HCT116 (cell line): ENCODE measurements at regions not wholly inside any gene's neighbourhood (a gene's known extent, or its start where the extent isn't known, plus 50 kb on each side); places are given as distances from the start of the nearest gene placed in this dataset.
"Not testable (repeated sequence)": the region's sequence is repeated elsewhere in the genome, so short reads cannot be mapped to it uniquely, and the experiment has no call there.

Source experiments
- ATAC-seq: fragments of 200-7000 bp; cut with Tn5 transposase; 2 replicates; pipeline ENCODE4 v1.9.1; 2020; ENCODE audit warnings: mild to moderate bottlenecking, moderate library complexity
- BruUV-seq: library from RNA; stranded (reverse); fragments of 400-500 nt; replicated peaks from 2 replicates; lab custom pipeline; 2021; lab: Mats Ljungman, UMichigan
- CTCF ChIA-PET: fragments of 300-600 bp; sonication (Branson Sonifier 250); formaldehyde crosslinking; loops from one replicate; lab custom pipeline; 2021; ENCODE audit warnings: antibody characterized with exemption; lab: Charles Lee
- POLR2A ChIA-PET: fragments of 300-600, 350-600 bp; sonication (Branson Sonifier 250); formaldehyde crosslinking; loops from one replicate; lab custom pipeline; 2021; ENCODE audit warnings: antibody characterized with exemption; lab: Charles Lee
- RAD21 ChIA-PET, 2 experiments: fragments of 300-600 bp; sonication (Branson Sonifier 250); formaldehyde crosslinking; loops; one replicate each; lab custom pipeline; 2023; ENCODE audit warnings: low total read pairs in 2 of 2; ENCODE audit not compliant: uncharacterized antibody in 2 of 2, unreplicated experiment in 2 of 2, low non-redundant PET in 1 of 2; lab: Charles Lee
- DNase-seq: peaks from one replicate; pipeline ENCODE4 v3.0.0-alpha.2; 2010; ENCODE audit warnings: low read depth, low spot score
- H2AFZ ChIP-seq: fragments of 200-600 bp; shearing (Covaris generic), sonication (generic); 2 replicates; pipeline ENCODE4 v1.6.1; 2017; ENCODE audit warnings: low read depth, mixed run types, mixed read lengths, antibody characterized with exemption, low read length; ENCODE audit not compliant: poor library complexity, severe bottlenecking
- H3K27ac ChIP-seq: 2 replicates; pipeline ENCODE4 v1.5.1; 2012; ENCODE audit warnings: low read depth, low read length
- H3K27me3 ChIP-seq: fragments of 200-600 bp; sonication (generic); 2 replicates; pipeline ENCODE4 v1.6.1; 2016; ENCODE audit warnings: mixed run types, low read length, mixed read lengths; ENCODE audit not compliant: insufficient read depth
- H3K36me3 ChIP-seq, 2 experiments: fragments of 200-500 bp in 1 of 2; fragments of 200-600 bp in 1 of 2; sonication (Bioruptor generic) in 1 of 2; sonication (generic) in 1 of 2; 2 replicates each; pipeline versions ENCODE4 v1.5.1 to v1.6.1; 2014 to 2016; ENCODE audit warnings: low read length in 2 of 2, inconsistent platforms in 1 of 2, mixed read lengths in 1 of 2, mixed run types in 1 of 2; ENCODE audit not compliant: insufficient read depth in 2 of 2, control insufficient read depth in 1 of 2
- H3K4me1 ChIP-seq, 2 experiments: fragments of 200-600 bp in 1 of 2; sonication (generic) in 1 of 2; 2 replicates each; pipeline versions ENCODE4 v1.5.1 to v1.6.1; 2012 to 2017; ENCODE audit warnings: low read length in 2 of 2, inconsistent platforms in 1 of 2, mild to moderate bottlenecking in 1 of 2, mixed read lengths in 1 of 2, mixed run types in 1 of 2, moderate library complexity in 1 of 2; ENCODE audit not compliant: insufficient read depth in 2 of 2, control insufficient read depth in 1 of 2
- H3K4me2 ChIP-seq: fragments of 200-600 bp; sonication (generic); 2 replicates; pipeline ENCODE4 v1.6.1; 2017; ENCODE audit warnings: mixed run types, low read length, mixed read lengths
- H3K4me3 ChIP-seq, 2 experiments: fragments of 200-600 bp in 1 of 2; sonication (generic) in 1 of 2; replicated peaks in 1 of 2; 2 replicates each; pipeline ENCODE4 v1.5.1; 2011 to 2016; ENCODE audit warnings: low read length in 2 of 2, control low read depth in 1 of 2, low read depth in 1 of 2, mild to moderate bottlenecking in 1 of 2, mixed read lengths in 1 of 2, mixed run types in 1 of 2
- H3K79me2 ChIP-seq: fragments of 200-600 bp; sonication (generic); 2 replicates; pipeline ENCODE4 v1.6.1; 2017; ENCODE audit warnings: mild to moderate bottlenecking, mixed run types, low read length, moderate library complexity, mixed read lengths; ENCODE audit not compliant: insufficient read depth
- H3K9ac ChIP-seq: fragments of 200-600 bp; sonication (generic); 2 replicates; pipeline ENCODE4 v1.6.1; 2016; ENCODE audit warnings: low read length, mixed read lengths
- H3K9me2 ChIP-seq: fragments of 200-600 bp; sonication (generic), shearing (Covaris generic); 2 replicates; pipeline ENCODE4 v1.6.1; 2017; ENCODE audit warnings: mixed run types, mild to moderate bottlenecking, moderate library complexity; ENCODE audit not compliant: insufficient read depth
- H3K9me3 ChIP-seq, 2 experiments: fragments of 200-500 bp in 1 of 2; fragments of 200-600 bp in 1 of 2; sonication (Bioruptor generic) in 1 of 2; sonication (generic) in 1 of 2; 2 replicates each; pipeline ENCODE4 v1.6.1; 2014 to 2017; ENCODE audit warnings: low read length in 2 of 2, mixed read lengths in 2 of 2, inconsistent platforms in 1 of 2, low read depth in 1 of 2, mild to moderate bottlenecking in 1 of 2, mixed run types in 1 of 2, moderate library complexity in 1 of 2; ENCODE audit not compliant: control insufficient read depth in 1 of 2, insufficient read depth in 1 of 2
- H4K20me1 ChIP-seq: fragments of 200-600 bp; sonication (generic), shearing (Covaris generic); 2 replicates; pipeline ENCODE4 v1.6.1; 2017; ENCODE audit warnings: mixed run types, mild to moderate bottlenecking, moderate library complexity; ENCODE audit not compliant: insufficient read depth
- EGR1 ChIP-seq: IDR thresholded peaks from 2 replicates; pipeline ENCODE4 v1.6.1; 2012; ENCODE audit warnings: low read depth
- EZH2 ChIP-seq: fragments of 200-600 bp; sonication (generic); IDR thresholded peaks from 2 replicates; pipeline ENCODE4 v1.6.1; 2017; ENCODE audit warnings: antibody characterized with exemption, mixed run types
- EZH2phosphoT487 ChIP-seq: fragments of 200-600 bp; IDR thresholded peaks from 2 replicates; pipeline ENCODE4 v1.6.1; 2018; ENCODE audit warnings: antibody characterized with exemption, borderline replicate concordance
- RAD21 ChIP-seq: IDR thresholded peaks from 2 replicates; pipeline ENCODE4 v1.6.1; 2012; ENCODE audit warnings: low read depth, mild to moderate bottlenecking
- intact Hi-C: fragments of 100-400 bp; cut with micrococcal nuclease; formaldehyde crosslinking; loops from 2 replicates; pipeline ENCODE4 v1.10.0; 2022
- TF ChIP-seq, protein P1 (sequence below), 3 experiments: fragments of 200-600 bp in 1 of 3; sonication (generic) in 1 of 3; IDR thresholded peaks in 2 of 3; conservative IDR thresholded peaks in 1 of 3; 2 replicates each; pipeline ENCODE4 v1.5.1; 2012 to 2017; ENCODE audit warnings: low read depth in 2 of 3, low read length in 2 of 3, antibody characterized with exemption in 1 of 3, borderline replicate concordance in 1 of 3, control low read depth in 1 of 3, mild to moderate bottlenecking in 1 of 3, mixed read lengths in 1 of 3, mixed run types in 1 of 3, moderate library complexity in 1 of 3; ENCODE audit not compliant: insufficient read depth in 1 of 3

DNA sequence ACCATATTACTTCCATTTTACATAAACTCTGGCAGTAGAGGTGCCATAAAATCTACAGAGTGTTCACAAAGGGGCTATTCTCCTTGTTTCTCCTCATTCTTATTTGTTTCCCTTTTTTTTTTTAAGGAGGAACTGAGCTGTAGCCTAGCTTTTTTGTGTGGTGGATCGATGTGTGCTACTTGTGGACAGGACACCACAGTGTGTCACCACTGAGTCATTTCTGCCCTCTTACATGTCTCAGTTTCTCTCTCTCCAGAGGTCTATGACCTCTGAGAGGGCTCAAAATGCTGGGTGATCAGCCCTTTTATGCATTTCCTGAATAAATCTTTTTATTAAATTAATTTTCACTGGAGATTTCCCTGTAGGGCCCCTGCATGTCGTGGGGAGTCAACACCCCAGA is 370.2 kb downstream of the ADGRD1 start:
- ATAC-seq (no peak), DNase-seq (no peak)
- intact Hi-C loops: loop anchor here (10.0 kb wide), 1 partner anchor 149 kb away; no protein-coding TSS in a partner anchor
- no TSS peak for BruUV-seq
- H2AFZ ChIP-seq: no peak overlapping the region
- H3K4me3 ChIP-seq: no peak overlapping the region
- H4K20me1 ChIP-seq: no peaks in the 10 kb centered on the region
- RAD21 ChIA-PET: interaction anchor here (0.5 to 0.8 kb wide), 2 partner anchors 129 kb away, joined by 3 to 6 read pairs; no protein-coding TSS in a partner anchor
- no peaks in the 10 kb centered on the region for H3K9me2 ChIP-seq
- POLR2A ChIA-PET: no interaction called here
- no peaks in the 10 kb centered on the region for H3K4me1 ChIP-seq
- H3K9ac ChIP-seq: no peak overlapping the region
- CTCF ChIA-PET: interaction anchor here (2.5 kb wide), 1 partner anchor 131 kb away, joined by 10 read pairs; no protein-coding TSS in a partner anchor
- no peaks in the 10 kb centered on the region for H3K27me3 ChIP-seq
- no peaks in the 10 kb centered on the region for H3K79me2 ChIP-seq
- no peak overlapping the region for H3K4me2 ChIP-seq
- no peak overlapping the region for H3K27ac ChIP-seq
- no peaks in the 10 kb centered on the region for H3K36me3 ChIP-seq
- TF ChIP-seq RAD21 (0 out of 2 replicates have a peak, but pooled peaks have one; percentile 4), EZH2phosphoT487 (no peak)
- peaks cover 0 to 10% of the 10 kb centered on the region in 2 experiments; a peak in 1 of 4 replicates for H3K9me3 ChIP-seq

- no peak overlapping the region for H2AFZ ChIP-seq
- CTCF ChIA-PET: no interaction called here
- no peaks in the 10 kb centered on the region for H4K20me1 ChIP-seq
- BruUV-seq: no TSS peak
- peak; percentile 73 for ATAC-seq
- H3K36me3 ChIP-seq: no peaks in the 10 kb centered on the region
- RAD21 ChIA-PET: no interaction called here
- no peak overlapping the region for H3K27ac ChIP-seq
- no peaks in the 10 kb centered on the region for H3K9me2 ChIP-seq
- no peaks in the 10 kb centered on the region for H3K4me1 ChIP-seq
- H3K4me3 ChIP-seq: no peak overlapping the region
- DNase-seq: no peak
- POLR2A ChIA-PET: no interaction called here
- intact Hi-C loops: loop anchor here (10.0 kb wide), 1 partner anchor 153 kb away; no protein-coding TSS in a partner anchor
- H3K27me3 ChIP-seq: no peaks in the 10 kb centered on the region
- TF ChIP-seq EGR1 (no peak), EZH2 (no peak), RAD21 (peak; percentile 12; the same call in 1 of the 2 replicates)
- TF ChIP-seq, protein P1, sequence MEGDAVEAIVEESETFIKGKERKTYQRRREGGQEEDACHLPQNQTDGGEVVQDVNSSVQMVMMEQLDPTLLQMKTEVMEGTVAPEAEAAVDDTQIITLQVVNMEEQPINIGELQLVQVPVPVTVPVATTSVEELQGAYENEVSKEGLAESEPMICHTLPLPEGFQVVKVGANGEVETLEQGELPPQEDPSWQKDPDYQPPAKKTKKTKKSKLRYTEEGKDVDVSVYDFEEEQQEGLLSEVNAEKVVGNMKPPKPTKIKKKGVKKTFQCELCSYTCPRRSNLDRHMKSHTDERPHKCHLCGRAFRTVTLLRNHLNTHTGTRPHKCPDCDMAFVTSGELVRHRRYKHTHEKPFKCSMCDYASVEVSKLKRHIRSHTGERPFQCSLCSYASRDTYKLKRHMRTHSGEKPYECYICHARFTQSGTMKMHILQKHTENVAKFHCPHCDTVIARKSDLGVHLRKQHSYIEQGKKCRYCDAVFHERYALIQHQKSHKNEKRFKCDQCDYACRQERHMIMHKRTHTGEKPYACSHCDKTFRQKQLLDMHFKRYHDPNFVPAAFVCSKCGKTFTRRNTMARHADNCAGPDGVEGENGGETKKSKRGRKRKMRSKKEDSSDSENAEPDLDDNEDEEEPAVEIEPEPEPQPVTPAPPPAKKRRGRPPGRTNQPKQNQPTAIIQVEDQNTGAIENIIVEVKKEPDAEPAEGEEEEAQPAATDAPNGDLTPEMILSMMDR (IDR thresholded peaks at IDR 0.05 in 2 of 3, conservative IDR thresholded peaks at IDR 0.05 in 1 of 3; ENCODE audit: borderline replicate concordance in 1 of 3, insufficient read depth in 1 of 3, low read depth in 2 of 3, low read length in 2 of 3): peak in 2 of 3 experiments; percentile 6 to 22; a peak in 1 of 6 replicates
- H3K4me2 ChIP-seq: no peak overlapping the region
- H3K79me2 ChIP-seq: no peaks in the 10 kb centered on the region
- H3K9me3 ChIP-seq: 0 out of 4 replicates have a peak, but pooled peaks cover 0 to under 1% of the 10 kb centered on the region in 2 experiments
- no peak overlapping the region for H3K9ac ChIP-seq
Measured at GRCh38 chr12:131327521-131328488, 374.1 kb downstream of the ADGRD1 start.

GRCh38 chr12:131328861-131329845 is 375.4 kb downstream of the ADGRD1 start:
- ATAC-seq, H3K4me1 ChIP-seq, H3K9ac ChIP-seq, H2AFZ ChIP-seq, H4K20me1 ChIP-seq, H3K9me3 ChIP-seq, H3K4me2 ChIP-seq, H3K27ac ChIP-seq, RAD21 ChIA-PET, H3K9me2 ChIP-seq, H3K4me3 ChIP-seq, CTCF ChIA-PET, H3K27me3 ChIP-seq, BruUV-seq, H3K36me3 ChIP-seq, H3K79me2 ChIP-seq, DNase-seq, POLR2A ChIA-PET: not testable (repeated sequence)
- intact Hi-C loops: loop anchor here (10.0 kb wide), 1 partner anchor 154 kb away; no protein-coding TSS in a partner anchor
